Thyroid gland (tissue), 4 donors: ENCODE measurements at regions not wholly inside any gene's neighbourhood (a gene's known extent, or its start where the extent isn't known, plus 50 kb on each side); places are given as distances from the start of the nearest gene placed in this dataset.

Experiments used
- POLR2A ChIP-seq, 2 donors: fragments of 450-650 bp; IDR thresholded peaks; one replicate each; pipeline ENCODE4 v1.6.1; 2017; ENCODE audit warnings: antibody characterized with exemption in 2 of 2, mild to moderate bottlenecking in 2 of 2, moderate library complexity in 1 of 2
- TF ChIP-seq, protein P1 (sequence below), 6 experiments: fragments of 200-600 bp in 3 of 6; fragments of 450-650 bp in 3 of 6; sonication (generic) in 3 of 6; IDR thresholded peaks; one replicate each; pipeline ENCODE4 v1.5.1; 2016 to 2019; ENCODE audit warnings: antibody characterized with exemption in 6 of 6, mild to moderate bottlenecking in 2 of 6, inconsistent platforms in 1 of 6, moderate library complexity in 1 of 6

- TF ChIP-seq, protein P1, sequence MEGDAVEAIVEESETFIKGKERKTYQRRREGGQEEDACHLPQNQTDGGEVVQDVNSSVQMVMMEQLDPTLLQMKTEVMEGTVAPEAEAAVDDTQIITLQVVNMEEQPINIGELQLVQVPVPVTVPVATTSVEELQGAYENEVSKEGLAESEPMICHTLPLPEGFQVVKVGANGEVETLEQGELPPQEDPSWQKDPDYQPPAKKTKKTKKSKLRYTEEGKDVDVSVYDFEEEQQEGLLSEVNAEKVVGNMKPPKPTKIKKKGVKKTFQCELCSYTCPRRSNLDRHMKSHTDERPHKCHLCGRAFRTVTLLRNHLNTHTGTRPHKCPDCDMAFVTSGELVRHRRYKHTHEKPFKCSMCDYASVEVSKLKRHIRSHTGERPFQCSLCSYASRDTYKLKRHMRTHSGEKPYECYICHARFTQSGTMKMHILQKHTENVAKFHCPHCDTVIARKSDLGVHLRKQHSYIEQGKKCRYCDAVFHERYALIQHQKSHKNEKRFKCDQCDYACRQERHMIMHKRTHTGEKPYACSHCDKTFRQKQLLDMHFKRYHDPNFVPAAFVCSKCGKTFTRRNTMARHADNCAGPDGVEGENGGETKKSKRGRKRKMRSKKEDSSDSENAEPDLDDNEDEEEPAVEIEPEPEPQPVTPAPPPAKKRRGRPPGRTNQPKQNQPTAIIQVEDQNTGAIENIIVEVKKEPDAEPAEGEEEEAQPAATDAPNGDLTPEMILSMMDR (IDR thresholded peaks at IDR 0.05): peak in 1 of 6 experiments; percentile 13
- no peak for TF ChIP-seq POLR2A (IDR thresholded peaks at IDR 0.05)
These were observed 190.3 kb downstream of the RBM43 start for GRCh38 chr2:151071382-151071781.
